Kidney (tissue), 13 donors: ENCODE measurements at regions not wholly inside any gene's neighbourhood (a gene's known extent, or its start where the extent isn't known, plus 50 kb on each side); places are given as distances from the start of the nearest gene placed in this dataset.

ENCODE experiments used
- DNase-seq, 5 donors: peaks; one replicate each; pipeline ENCODE4 v3.0.0-alpha.2; 2013 to 2020
- FAIRE-seq: peaks from 2 replicates; lab custom pipeline; 2012; peaks lifted over from hg19 to GRCh38; lab: Jason Lieb, UNC
- H3K27ac ChIP-seq, 2 donors: one replicate each; pipeline ENCODE4 v1.7.0; 2013; ENCODE audit warnings: low read depth in 2 of 2, low read length in 2 of 2, inconsistent platforms in 1 of 2
- H3K27me3 ChIP-seq: one replicate; pipeline ENCODE4 v1.7.1; 2013; ENCODE audit warnings: low read length, inconsistent platforms; ENCODE audit not compliant: control insufficient read depth, insufficient read depth
- H3K36me3 ChIP-seq, 3 donors: one replicate each; pipeline versions ENCODE4 v1.7.0 to v1.7.1; 2013; ENCODE audit warnings: low read length in 3 of 3, control low read depth in 1 of 3, inconsistent platforms in 1 of 3; ENCODE audit not compliant: insufficient read depth in 3 of 3, control insufficient read depth in 2 of 3
- H3K4me1 ChIP-seq, 3 donors: one replicate each; pipeline versions ENCODE4 v1.7.0 to v1.7.1; 2013; ENCODE audit warnings: low read length in 3 of 3, inconsistent platforms in 1 of 3, low read depth in 1 of 3; ENCODE audit not compliant: control insufficient read depth in 2 of 3, insufficient read depth in 2 of 3
- H3K4me3 ChIP-seq, 3 donors: one replicate each; pipeline versions ENCODE4 v1.7.0 to v1.8.1; 2013; ENCODE audit warnings: low read length in 3 of 3, control low read depth in 1 of 3, inconsistent platforms in 1 of 3
- H3K9ac ChIP-seq, 3 donors: one replicate each; pipeline versions ENCODE4 v1.7.0 to v1.7.1; 2013; ENCODE audit warnings: low read length in 3 of 3, control low read depth in 1 of 3, inconsistent platforms in 1 of 3
- H3K9me3 ChIP-seq, 3 donors: one replicate each; pipeline versions ENCODE4 v1.7.0 to v1.7.1; 2013; ENCODE audit warnings: low read length in 3 of 3, control low read depth in 1 of 3, inconsistent platforms in 1 of 3; ENCODE audit not compliant: control insufficient read depth in 2 of 3, insufficient read depth in 1 of 3
- intact Hi-C: fragments of 100-400 bp; cut with DNase I; formaldehyde crosslinking; loops from one replicate; pipeline ENCODE4 v1.11.1; 2022
- TF ChIP-seq, protein P1 (sequence below): IDR thresholded peaks from 3 replicates; pipeline ENCODE4 v1.5.1; 2012; ENCODE audit warnings: mild to moderate bottlenecking, moderate library complexity, borderline replicate concordance; ENCODE audit not compliant: insufficient read depth; ENCODE audit errors: extremely low read depth
- donor health status: control.
- donor health status: control.
- donor health status: control.
- donor health status: control.
- donor health status: control.
- donor health status: DM: yes; HTN: yes; CAD: no.
- donor health status: Normal renal cell carcinoma (clear cell type).

DNA sequence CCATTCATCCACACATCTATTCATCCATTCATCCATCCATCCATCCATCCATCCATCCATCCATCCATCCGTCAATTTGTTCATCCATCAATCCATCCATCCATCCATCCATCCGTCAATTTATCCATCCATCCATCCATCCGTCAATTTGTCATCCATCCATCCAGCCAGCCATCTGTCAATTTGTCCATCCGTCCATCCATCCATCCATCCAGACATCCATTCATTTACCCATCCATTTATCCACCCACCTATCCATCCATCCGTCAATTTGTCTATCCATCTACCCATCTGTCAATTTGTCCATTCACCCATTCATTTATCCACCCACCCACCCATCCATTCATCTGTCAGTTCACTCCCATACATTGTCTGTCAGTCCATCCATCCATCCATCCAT, 209.5 kb upstream of the ZNF536 start:
- H3K27ac ChIP-seq: no peak overlapping the region
- FAIRE-seq: no peak

GRCh38 chr19:30163663-30164062, 208.5 kb upstream of the ZNF536 start:
- H3K27ac ChIP-seq: no peak overlapping the region
- H3K4me3 ChIP-seq: no peak overlapping the region
- intact Hi-C loops: no loop called here
- FAIRE-seq (no peak), DNase-seq (peak in 1 of 5 donors; percentile 11)
- TF ChIP-seq, protein P1, sequence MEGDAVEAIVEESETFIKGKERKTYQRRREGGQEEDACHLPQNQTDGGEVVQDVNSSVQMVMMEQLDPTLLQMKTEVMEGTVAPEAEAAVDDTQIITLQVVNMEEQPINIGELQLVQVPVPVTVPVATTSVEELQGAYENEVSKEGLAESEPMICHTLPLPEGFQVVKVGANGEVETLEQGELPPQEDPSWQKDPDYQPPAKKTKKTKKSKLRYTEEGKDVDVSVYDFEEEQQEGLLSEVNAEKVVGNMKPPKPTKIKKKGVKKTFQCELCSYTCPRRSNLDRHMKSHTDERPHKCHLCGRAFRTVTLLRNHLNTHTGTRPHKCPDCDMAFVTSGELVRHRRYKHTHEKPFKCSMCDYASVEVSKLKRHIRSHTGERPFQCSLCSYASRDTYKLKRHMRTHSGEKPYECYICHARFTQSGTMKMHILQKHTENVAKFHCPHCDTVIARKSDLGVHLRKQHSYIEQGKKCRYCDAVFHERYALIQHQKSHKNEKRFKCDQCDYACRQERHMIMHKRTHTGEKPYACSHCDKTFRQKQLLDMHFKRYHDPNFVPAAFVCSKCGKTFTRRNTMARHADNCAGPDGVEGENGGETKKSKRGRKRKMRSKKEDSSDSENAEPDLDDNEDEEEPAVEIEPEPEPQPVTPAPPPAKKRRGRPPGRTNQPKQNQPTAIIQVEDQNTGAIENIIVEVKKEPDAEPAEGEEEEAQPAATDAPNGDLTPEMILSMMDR: no peak
- no peak overlapping the region for H3K9ac ChIP-seq
- H3K36me3 ChIP-seq: no peaks in the 10 kb centered on the region
- no peaks in the 10 kb centered on the region for H3K9me3 ChIP-seq
- H3K27me3 ChIP-seq: no peaks in the 10 kb centered on the region
- H3K4me1 ChIP-seq: no peaks in the 10 kb centered on the region

More for the DNA sequence above, 209.5 kb upstream of the ZNF536 start:
- Histone ChIP-seq H3K36me3 (no peaks in the 10 kb centered on the region), H3K9ac (no peak overlapping the region), H3K9me3 (no peaks in the 10 kb centered on the region), H3K27me3 (no peaks in the 10 kb centered on the region), H3K4me1 (no peaks in the 10 kb centered on the region), H3K4me3 (no peak overlapping the region)
- TF ChIP-seq, protein P1: no peak
- intact Hi-C loops: no loop called here
- DNase-seq: peak in 1 of 5 donors; percentile 0

- TF ChIP-seq, protein P1: no peak
- intact Hi-C loops: no loop called here
- DNase-seq: peak in 1 of 5 donors; percentile 17
These were observed 206.9 kb upstream of the ZNF536 start for GRCh38 chr19:30165228-30165813.

More at GRCh38 chr19:30165228-30165813, 206.9 kb upstream of the ZNF536 start:
- Histone ChIP-seq H3K9ac (no peak overlapping the region), H3K27ac (no peak overlapping the region), H3K36me3 (no peaks in the 10 kb centered on the region), H3K27me3 (no peaks in the 10 kb centered on the region), H3K4me3 (no peak overlapping the region), H3K4me1 (no peaks in the 10 kb centered on the region), H3K9me3 (no peaks in the 10 kb centered on the region)
- no peak for FAIRE-seq
